SK-N-SH treated with all-trans-retinoic acid at 6 μM for 48 hours (cell line): ENCODE measurements at regions not wholly inside any gene's neighbourhood (a gene's known extent, or its start where the extent isn't known, plus 50 kb on each side); places are given as distances from the start of the nearest gene placed in this dataset.

Source experiments
- ATAC-seq: fragments of 200-7000 bp; cut with Tn5 transposase; 3 replicates; pipeline ENCODE4 v1.9.1; 2020; ENCODE audit warnings: mild to moderate bottlenecking, moderate library complexity
- ARNTL ChIP-seq: fragments of 450-650 bp; formaldehyde crosslinking; IDR thresholded peaks from 2 replicates; pipeline ENCODE4 v1.5.0; 2020; ENCODE audit warnings: low read depth, mild to moderate bottlenecking, moderate library complexity, borderline replicate concordance
- CSDC2 ChIP-seq: fragments of 250-450 bp; sonication (Bioruptor Pico); IDR thresholded peaks from 2 replicates; pipeline ENCODE4 v1.5.0; 2020; ENCODE audit warnings: mild to moderate bottlenecking, moderate library complexity
- ESRRG ChIP-seq: fragments of 250-450 bp; sonication (Bioruptor Pico); IDR thresholded peaks from 2 replicates; pipeline ENCODE4 v1.6.1; 2021; ENCODE audit warnings: mild to moderate bottlenecking
- GLIS3 ChIP-seq: fragments of 250-450 bp; sonication (Bioruptor Pico); IDR thresholded peaks from 2 replicates; pipeline ENCODE4 v1.5.0; 2020; ENCODE audit warnings: mild to moderate bottlenecking, moderate library complexity
- ISL1 ChIP-seq: fragments of 250-450 bp; sonication (Bioruptor Pico); IDR thresholded peaks from 2 replicates; pipeline ENCODE4 v2.1.2; 2022; ENCODE audit warnings: mild to moderate bottlenecking, moderate library complexity
- OSR1 ChIP-seq: fragments of 250-450 bp; sonication (Bioruptor Pico); IDR thresholded peaks from 2 replicates; pipeline ENCODE4 v1.8.0; 2022; ENCODE audit warnings: moderate library complexity, mild to moderate bottlenecking, inconsistent platforms
- PATZ1 ChIP-seq: fragments of 250-450 bp; sonication (Bioruptor Pico); IDR thresholded peaks from 2 replicates; pipeline ENCODE4 v1.8.0; 2020; ENCODE audit warnings: mild to moderate bottlenecking, moderate library complexity, borderline replicate concordance
- PPARA ChIP-seq: fragments of 250-450 bp; sonication (Bioruptor Pico); IDR thresholded peaks from 2 replicates; pipeline ENCODE4 v1.5.0; 2020; ENCODE audit warnings: mild to moderate bottlenecking, borderline replicate concordance
- RARB ChIP-seq: fragments of 250-450 bp; sonication (Bioruptor Pico); IDR thresholded peaks from 2 replicates; pipeline ENCODE4 v1.8.0; 2021; ENCODE audit warnings: mild to moderate bottlenecking, moderate library complexity
- SNAI2 ChIP-seq: fragments of 250-450 bp; sonication (Bioruptor Pico); IDR thresholded peaks from 2 replicates; pipeline ENCODE4 v1.5.0; 2020; ENCODE audit warnings: mild to moderate bottlenecking, moderate library complexity
- TCF4 ChIP-seq: fragments of 250-450 bp; sonication (Bioruptor Pico); IDR thresholded peaks from 2 replicates; pipeline ENCODE4 v1.8.0; 2021; ENCODE audit warnings: mild to moderate bottlenecking, moderate library complexity, borderline replicate concordance
- TOX ChIP-seq: fragments of 250-450 bp; sonication (Bioruptor Pico); IDR thresholded peaks from 2 replicates; pipeline ENCODE4 v1.8.0; 2021; ENCODE audit warnings: mild to moderate bottlenecking, moderate library complexity, borderline replicate concordance
- ZC3H10 ChIP-seq: fragments of 250-450 bp; sonication (Bioruptor Pico); IDR thresholded peaks from 2 replicates; pipeline ENCODE4 v1.5.1; 2021; ENCODE audit warnings: mild to moderate bottlenecking, moderate library complexity
- ZFP3 ChIP-seq: fragments of 250-450 bp; sonication (Bioruptor Pico); IDR thresholded peaks from 2 replicates; pipeline ENCODE4 v1.5.0; 2020; ENCODE audit warnings: mild to moderate bottlenecking, moderate library complexity
- ZFP30 ChIP-seq: fragments of 450-650 bp; formaldehyde crosslinking; IDR thresholded peaks from 2 replicates; pipeline ENCODE4 v1.5.0; 2022; ENCODE audit warnings: mild to moderate bottlenecking, moderate library complexity
- ZNF565 ChIP-seq: fragments of 450-650 bp; formaldehyde crosslinking; conservative IDR thresholded peaks from 2 replicates; pipeline ENCODE4 v1.5.0; 2020; ENCODE audit warnings: low read depth, mild to moderate bottlenecking, moderate library complexity
- ZNF70 ChIP-seq: fragments of 450-650 bp; formaldehyde crosslinking; IDR thresholded peaks from 2 replicates; pipeline ENCODE4 v1.5.0; 2020; ENCODE audit warnings: mild to moderate bottlenecking, moderate library complexity
- ZNF8 ChIP-seq: fragments of 450-650 bp; formaldehyde crosslinking; IDR thresholded peaks from 2 replicates; pipeline ENCODE4 v1.5.0; 2020; ENCODE audit warnings: mild to moderate bottlenecking, moderate library complexity
- TF ChIP-seq, protein P1 (sequence below): fragments of 250-450 bp; sonication (Bioruptor Pico); IDR thresholded peaks from 2 replicates; pipeline ENCODE4 v1.8.0; 2021; ENCODE audit warnings: low read depth, mild to moderate bottlenecking, moderate library complexity, borderline replicate concordance
- TF ChIP-seq, protein P2 (sequence below): fragments of 250-450 bp; sonication (Bioruptor Pico); IDR thresholded peaks from 2 replicates; pipeline ENCODE4 v1.5.0; 2020; ENCODE audit warnings: mild to moderate bottlenecking, moderate library complexity
- TF ChIP-seq, protein P3 (sequence below): fragments of 250-450 bp; sonication (Bioruptor Pico); IDR thresholded peaks from 2 replicates; pipeline ENCODE4 v1.5.1; 2020; ENCODE audit warnings: low read depth, mild to moderate bottlenecking, moderate library complexity

DNA sequence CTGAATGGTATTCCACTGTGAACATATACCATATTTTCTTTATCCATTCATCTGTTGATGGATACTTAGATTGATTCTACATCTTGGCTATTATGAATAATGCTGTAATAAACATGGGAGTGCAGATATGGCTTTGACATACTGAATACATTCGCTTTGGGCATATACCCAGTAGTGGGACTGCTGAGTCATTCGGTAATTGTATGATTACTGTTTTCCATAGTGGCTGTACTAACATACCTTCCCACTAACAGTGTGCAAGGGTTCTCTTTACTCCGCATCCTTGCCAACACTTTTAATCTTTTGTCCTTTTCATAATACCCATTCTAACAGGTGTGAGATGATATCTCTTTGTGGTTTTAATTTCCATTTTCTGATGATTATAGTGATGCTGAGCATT, 98.2 kb upstream of the ESR1 start:
- TF ChIP-seq ZNF70 (CRISPR knock-in tag) (no peak), OSR1 (CRISPR knock-in tag) (no peak), ESRRG (CRISPR knock-in tag) (no peak), ZFP30 (CRISPR knock-in tag) (no peak), GLIS3 (CRISPR knock-in tag) (no peak), ARNTL (CRISPR knock-in tag) (no peak)
- TF ChIP-seq, protein P1, sequence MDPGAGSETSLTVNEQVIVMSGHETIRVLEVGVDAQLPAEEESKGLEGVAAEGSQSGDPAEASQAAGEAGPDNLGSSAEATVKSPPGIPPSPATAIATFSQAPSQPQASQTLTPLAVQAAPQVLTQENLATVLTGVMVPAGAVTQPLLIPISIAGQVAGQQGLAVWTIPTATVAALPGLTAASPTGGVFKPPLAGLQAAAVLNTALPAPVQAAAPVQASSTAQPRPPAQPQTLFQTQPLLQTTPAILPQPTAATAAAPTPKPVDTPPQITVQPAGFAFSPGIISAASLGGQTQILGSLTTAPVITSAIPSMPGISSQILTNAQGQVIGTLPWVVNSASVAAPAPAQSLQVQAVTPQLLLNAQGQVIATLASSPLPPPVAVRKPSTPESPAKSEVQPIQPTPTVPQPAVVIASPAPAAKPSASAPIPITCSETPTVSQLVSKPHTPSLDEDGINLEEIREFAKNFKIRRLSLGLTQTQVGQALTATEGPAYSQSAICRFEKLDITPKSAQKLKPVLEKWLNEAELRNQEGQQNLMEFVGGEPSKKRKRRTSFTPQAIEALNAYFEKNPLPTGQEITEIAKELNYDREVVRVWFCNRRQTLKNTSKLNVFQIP = no peak
- TF ChIP-seq, protein P2, sequence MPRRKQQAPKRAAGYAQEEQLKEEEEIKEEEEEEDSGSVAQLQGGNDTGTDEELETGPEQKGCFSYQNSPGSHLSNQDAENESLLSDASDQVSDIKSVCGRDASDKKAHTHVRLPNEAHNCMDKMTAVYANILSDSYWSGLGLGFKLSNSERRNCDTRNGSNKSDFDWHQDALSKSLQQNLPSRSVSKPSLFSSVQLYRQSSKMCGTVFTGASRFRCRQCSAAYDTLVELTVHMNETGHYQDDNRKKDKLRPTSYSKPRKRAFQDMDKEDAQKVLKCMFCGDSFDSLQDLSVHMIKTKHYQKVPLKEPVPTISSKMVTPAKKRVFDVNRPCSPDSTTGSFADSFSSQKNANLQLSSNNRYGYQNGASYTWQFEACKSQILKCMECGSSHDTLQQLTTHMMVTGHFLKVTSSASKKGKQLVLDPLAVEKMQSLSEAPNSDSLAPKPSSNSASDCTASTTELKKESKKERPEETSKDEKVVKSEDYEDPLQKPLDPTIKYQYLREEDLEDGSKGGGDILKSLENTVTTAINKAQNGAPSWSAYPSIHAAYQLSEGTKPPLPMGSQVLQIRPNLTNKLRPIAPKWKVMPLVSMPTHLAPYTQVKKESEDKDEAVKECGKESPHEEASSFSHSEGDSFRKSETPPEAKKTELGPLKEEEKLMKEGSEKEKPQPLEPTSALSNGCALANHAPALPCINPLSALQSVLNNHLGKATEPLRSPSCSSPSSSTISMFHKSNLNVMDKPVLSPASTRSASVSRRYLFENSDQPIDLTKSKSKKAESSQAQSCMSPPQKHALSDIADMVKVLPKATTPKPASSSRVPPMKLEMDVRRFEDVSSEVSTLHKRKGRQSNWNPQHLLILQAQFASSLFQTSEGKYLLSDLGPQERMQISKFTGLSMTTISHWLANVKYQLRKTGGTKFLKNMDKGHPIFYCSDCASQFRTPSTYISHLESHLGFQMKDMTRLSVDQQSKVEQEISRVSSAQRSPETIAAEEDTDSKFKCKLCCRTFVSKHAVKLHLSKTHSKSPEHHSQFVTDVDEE (CRISPR knock-in tag) = no peak
- no peak for ATAC-seq

- ATAC-seq = no peak
- no peak for TF ChIP-seq ZC3H10 (CRISPR knock-in tag)
- no peak for TF ChIP-seq ESRRG (CRISPR knock-in tag)
- no peak for TF ChIP-seq ZNF70 (CRISPR knock-in tag)
- TF ChIP-seq ISL1 (CRISPR knock-in tag) = no peak
- TF ChIP-seq, protein P3, sequence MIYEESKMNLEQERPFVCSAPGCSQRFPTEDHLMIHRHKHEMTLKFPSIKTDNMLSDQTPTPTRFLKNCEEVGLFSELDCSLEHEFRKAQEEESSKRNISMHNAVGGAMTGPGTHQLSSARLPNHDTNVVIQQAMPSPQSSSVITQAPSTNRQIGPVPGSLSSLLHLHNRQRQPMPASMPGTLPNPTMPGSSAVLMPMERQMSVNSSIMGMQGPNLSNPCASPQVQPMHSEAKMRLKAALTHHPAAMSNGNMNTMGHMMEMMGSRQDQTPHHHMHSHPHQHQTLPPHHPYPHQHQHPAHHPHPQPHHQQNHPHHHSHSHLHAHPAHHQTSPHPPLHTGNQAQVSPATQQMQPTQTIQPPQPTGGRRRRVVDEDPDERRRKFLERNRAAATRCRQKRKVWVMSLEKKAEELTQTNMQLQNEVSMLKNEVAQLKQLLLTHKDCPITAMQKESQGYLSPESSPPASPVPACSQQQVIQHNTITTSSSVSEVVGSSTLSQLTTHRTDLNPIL (CRISPR knock-in tag) = no peak
- TF ChIP-seq CSDC2 (CRISPR knock-in tag) = no peak
- no peak for TF ChIP-seq ZFP30 (CRISPR knock-in tag)
- no peak for TF ChIP-seq RARB
- TF ChIP-seq, protein P2 (CRISPR knock-in tag) = no peak
- no peak for TF ChIP-seq TOX
- TF ChIP-seq GLIS3 (CRISPR knock-in tag) = no peak
- no peak for TF ChIP-seq SNAI2
- no peak for TF ChIP-seq ZNF565 (CRISPR knock-in tag)
- TF ChIP-seq PPARA (CRISPR knock-in tag) = no peak
- no peak for TF ChIP-seq TCF4 (CRISPR knock-in tag)
- no peak for TF ChIP-seq ZFP3 (CRISPR knock-in tag)
Observed at GRCh38 chr6:151716526-151716932, 91.0 kb upstream of the ESR1 start.

GRCh38 chr6:151719070-151719469, 88.4 kb upstream of the ESR1 start:
- ATAC-seq = no peak
- no peak for TF ChIP-seq OSR1 (CRISPR knock-in tag)
- TF ChIP-seq, protein P2 (CRISPR knock-in tag) = no peak
- no peak for TF ChIP-seq PPARA (CRISPR knock-in tag)
- TF ChIP-seq PATZ1 = no peak
- TF ChIP-seq ZNF565 (CRISPR knock-in tag) = no peak
- TF ChIP-seq, protein P1 = no peak
- no peak for TF ChIP-seq ARNTL (CRISPR knock-in tag)
- no peak for TF ChIP-seq ZNF8 (CRISPR knock-in tag)
- TF ChIP-seq ZFP3 (CRISPR knock-in tag) = no peak
- TF ChIP-seq, all 23 proteins: peak for 0
